Fibroblast of villous mesenchyme (primary cell): ENCODE measurements at regions not wholly inside any gene's neighbourhood (a gene's known extent, or its start where the extent isn't known, plus 50 kb on each side); places are given as distances from the start of the nearest gene placed in this dataset.

ENCODE experiments used
- DNase-seq: peaks from one replicate; pipeline ENCODE4 v3.0.0-alpha.2; 2010; ENCODE audit warnings: low read depth
- H3K4me3 ChIP-seq: 2 replicates; pipeline ENCODE4 v1.5.1; 2011; ENCODE audit warnings: low read depth, mild to moderate bottlenecking, low read length
- TF ChIP-seq, protein P1 (sequence below): IDR thresholded peaks from 2 replicates; pipeline ENCODE4 v1.5.1; 2012; ENCODE audit warnings: low read depth, mild to moderate bottlenecking, low read length; ENCODE audit not compliant: insufficient read depth

DNA sequence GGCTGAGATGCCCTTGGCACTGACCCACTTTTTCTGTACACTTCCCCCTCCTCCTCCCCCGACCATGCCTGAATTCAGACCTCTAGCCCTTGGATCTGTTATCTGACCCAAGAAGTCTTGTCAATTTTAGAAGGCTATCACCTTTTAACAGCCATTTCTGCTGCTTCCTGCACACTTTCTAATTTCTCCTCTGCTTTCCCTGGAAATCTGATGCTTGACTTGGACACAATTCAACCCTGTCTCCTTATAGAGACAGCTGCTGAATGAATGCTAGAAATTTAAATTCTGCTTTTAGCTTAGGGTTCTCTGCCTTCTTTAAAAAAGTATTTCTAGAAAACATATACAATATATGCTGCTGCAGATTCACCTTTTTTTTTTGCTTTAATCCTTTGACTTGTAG is 417.9 kb upstream of the KLF6 start:
- TF ChIP-seq, protein P1, sequence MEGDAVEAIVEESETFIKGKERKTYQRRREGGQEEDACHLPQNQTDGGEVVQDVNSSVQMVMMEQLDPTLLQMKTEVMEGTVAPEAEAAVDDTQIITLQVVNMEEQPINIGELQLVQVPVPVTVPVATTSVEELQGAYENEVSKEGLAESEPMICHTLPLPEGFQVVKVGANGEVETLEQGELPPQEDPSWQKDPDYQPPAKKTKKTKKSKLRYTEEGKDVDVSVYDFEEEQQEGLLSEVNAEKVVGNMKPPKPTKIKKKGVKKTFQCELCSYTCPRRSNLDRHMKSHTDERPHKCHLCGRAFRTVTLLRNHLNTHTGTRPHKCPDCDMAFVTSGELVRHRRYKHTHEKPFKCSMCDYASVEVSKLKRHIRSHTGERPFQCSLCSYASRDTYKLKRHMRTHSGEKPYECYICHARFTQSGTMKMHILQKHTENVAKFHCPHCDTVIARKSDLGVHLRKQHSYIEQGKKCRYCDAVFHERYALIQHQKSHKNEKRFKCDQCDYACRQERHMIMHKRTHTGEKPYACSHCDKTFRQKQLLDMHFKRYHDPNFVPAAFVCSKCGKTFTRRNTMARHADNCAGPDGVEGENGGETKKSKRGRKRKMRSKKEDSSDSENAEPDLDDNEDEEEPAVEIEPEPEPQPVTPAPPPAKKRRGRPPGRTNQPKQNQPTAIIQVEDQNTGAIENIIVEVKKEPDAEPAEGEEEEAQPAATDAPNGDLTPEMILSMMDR, result no peak
- no peak for DNase-seq

GRCh38 chr10:4201866-4202825 is 417.1 kb upstream of the KLF6 start:
- DNase-seq, result peak; percentile 62
- TF ChIP-seq, protein P1, result no peak
- H3K4me3 ChIP-seq, result no peak overlapping the region

More for the DNA sequence above, 417.9 kb upstream of the KLF6 start:
- no peak overlapping the region for H3K4me3 ChIP-seq

DNA sequence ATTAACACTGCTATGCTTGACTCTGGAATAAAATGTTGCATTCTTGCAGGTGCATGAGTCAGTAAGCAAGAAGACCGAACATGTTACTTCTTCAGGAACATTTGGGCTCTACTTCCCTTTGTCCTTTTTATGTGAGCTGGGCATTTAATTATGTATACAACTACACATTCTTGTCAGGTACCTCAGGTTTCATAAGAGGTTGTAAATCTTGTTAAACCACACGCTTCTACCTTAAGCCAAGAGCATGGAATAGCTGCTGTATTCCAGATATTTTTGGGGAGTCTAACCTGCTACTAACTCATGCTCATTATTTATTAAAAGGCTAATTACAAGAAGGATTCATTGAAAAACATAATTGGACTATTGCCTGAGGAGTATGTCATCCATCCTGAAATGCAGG is 414.2 kb upstream of the KLF6 start:
- no peak for DNase-seq
- no peak overlapping the region for H3K4me3 ChIP-seq
- TF ChIP-seq, protein P1, result no peak

- TF ChIP-seq, protein P1, result no peak
- DNase-seq, result no peak
- H3K4me3 ChIP-seq, result no peak overlapping the region
Observed at GRCh38 chr10:4198216-4198615, 413.2 kb upstream of the KLF6 start.

GRCh38 chr10:4197676-4198075 is 412.7 kb upstream of the KLF6 start:
- DNase-seq, result no peak
- TF ChIP-seq, protein P1, result no peak

GRCh38 chr10:4196771-4197390 is 411.9 kb upstream of the KLF6 start:
- H3K4me3 ChIP-seq, result no peak overlapping the region
- peak; percentile 69 for DNase-seq
- TF ChIP-seq, protein P1, result no peak

More at GRCh38 chr10:4197676-4198075, 412.7 kb upstream of the KLF6 start:
- no peak overlapping the region for H3K4me3 ChIP-seq
